ENCODE measurements at regions not wholly inside any gene's neighbourhood (a gene's known extent, or its start where the extent isn't known, plus 50 kb on each side); places are given as distances from the start of the nearest gene placed in this dataset.
"Not testable (repeated sequence)": the region's sequence is repeated elsewhere in the genome, so short reads cannot be mapped to it uniquely, and the experiment has no call there.

DNA sequence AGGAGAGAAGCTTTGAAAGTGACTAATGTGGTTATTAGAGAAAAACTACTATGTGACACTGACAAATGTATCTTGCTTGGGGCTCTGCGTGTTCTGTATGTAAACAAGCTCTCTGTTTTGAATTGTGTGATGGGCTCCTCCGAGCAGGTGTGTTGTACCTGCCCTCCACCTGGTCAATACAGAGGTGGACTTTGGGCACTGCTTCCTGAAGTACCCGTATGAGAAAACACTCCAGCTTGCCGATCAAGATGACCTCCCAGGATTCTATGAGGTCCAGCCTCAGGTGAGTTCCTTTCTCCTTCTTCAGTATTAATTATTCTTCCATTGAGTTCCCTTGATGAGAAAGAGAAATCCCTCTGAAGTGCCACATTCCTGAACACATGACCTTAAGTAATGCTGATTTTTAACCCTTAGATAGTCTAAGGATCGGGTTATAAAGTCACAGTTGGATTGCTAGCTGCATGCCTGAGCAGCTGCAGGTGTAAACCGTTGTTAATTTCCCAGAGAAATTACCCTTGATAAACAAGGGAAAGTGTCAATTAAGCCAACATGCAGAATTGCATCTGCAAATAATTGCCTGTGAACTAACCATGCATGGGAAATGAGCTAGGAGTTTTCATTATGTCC, 292.0 kb upstream of the NBPF12 start:
- not testable (repeated sequence) for H3K4me3 Mint-ChIP-seq; H3K4me1 Mint-ChIP-seq (ENCODE audit: unreplicated experiment); H3K36me3 Mint-ChIP-seq; DNase-seq (ENCODE audit: extremely low spot score, unreplicated experiment); H3K27ac Mint-ChIP-seq; H3K27me3 Mint-ChIP-seq; H3K9me3 Mint-ChIP-seq

DNA sequence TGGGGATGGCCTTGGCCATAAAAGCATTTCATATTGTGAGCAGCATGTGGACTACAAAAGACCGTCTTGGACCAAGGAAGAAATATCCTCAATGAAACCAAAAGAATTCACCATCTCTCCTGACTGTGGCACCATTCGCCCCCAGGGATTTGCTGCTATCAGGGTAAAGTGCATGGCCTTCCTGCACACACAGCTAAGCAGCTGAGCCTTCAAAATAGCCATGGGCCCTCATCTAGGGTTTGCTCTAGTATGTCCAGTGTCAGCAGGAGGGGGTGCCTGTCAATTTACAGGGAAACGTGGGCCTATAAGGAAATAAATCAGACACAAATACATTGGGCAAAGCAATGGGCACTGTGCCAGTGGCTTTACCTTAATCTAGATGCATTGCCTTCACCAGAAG, 296.6 kb upstream of the NBPF12 start:
- not testable (repeated sequence) for H3K4me1 Mint-ChIP-seq (ENCODE audit: unreplicated experiment); H3K9me3 Mint-ChIP-seq; H3K4me3 Mint-ChIP-seq; DNase-seq (ENCODE audit: extremely low spot score, unreplicated experiment); H3K27me3 Mint-ChIP-seq; H3K36me3 Mint-ChIP-seq; H3K27ac Mint-ChIP-seq

DNA sequence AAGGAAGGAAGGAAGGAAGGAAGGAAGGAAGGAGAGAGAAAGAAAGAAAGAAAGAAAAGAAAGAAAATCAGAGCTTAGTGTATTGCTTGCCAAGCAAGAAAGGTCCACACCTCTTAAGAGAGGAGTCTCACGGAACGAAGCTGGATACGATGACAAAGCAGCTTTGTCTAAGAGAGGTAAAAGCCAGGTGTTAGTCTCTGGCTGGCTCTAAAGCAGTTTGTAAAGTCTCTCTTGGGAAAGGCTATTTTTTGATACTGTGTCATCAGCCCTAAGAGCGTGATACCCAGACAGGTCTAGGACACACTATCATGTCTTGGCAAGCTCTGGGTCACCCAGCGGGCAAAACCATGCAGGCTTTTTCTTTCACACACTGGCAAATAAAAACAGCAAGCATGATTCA, 297.5 kb upstream of the NBPF12 start:
- H3K27ac Mint-ChIP-seq; DNase-seq (ENCODE audit: extremely low spot score, unreplicated experiment); H3K9me3 Mint-ChIP-seq; H3K4me3 Mint-ChIP-seq; H3K4me1 Mint-ChIP-seq (ENCODE audit: unreplicated experiment); H3K36me3 Mint-ChIP-seq; H3K27me3 Mint-ChIP-seq: not testable (repeated sequence)

DNA sequence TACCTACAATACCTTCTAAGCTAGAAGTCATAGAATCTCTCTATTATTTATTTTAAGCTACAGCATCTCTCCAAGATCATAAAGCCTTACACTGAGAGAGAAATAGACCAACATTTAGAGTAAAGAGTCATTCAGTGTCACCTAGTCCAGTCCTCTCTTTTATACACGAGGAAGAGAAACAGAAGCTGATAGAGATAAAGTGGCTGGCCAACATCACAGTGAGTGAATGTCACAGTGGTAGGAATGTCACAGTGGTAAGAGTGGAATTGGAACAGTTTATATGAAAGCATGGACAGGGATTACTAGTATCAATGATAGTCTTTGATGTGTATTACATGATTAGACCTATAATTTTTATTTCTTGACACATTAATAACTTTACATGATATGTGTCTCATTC, 307.8 kb upstream of the NBPF12 start:
- not testable (repeated sequence) for H3K9me3 Mint-ChIP-seq; DNase-seq (ENCODE audit: extremely low spot score, unreplicated experiment); H3K4me3 Mint-ChIP-seq; H3K4me1 Mint-ChIP-seq (ENCODE audit: unreplicated experiment); H3K27me3 Mint-ChIP-seq; H3K27ac Mint-ChIP-seq; H3K36me3 Mint-ChIP-seq

DNA sequence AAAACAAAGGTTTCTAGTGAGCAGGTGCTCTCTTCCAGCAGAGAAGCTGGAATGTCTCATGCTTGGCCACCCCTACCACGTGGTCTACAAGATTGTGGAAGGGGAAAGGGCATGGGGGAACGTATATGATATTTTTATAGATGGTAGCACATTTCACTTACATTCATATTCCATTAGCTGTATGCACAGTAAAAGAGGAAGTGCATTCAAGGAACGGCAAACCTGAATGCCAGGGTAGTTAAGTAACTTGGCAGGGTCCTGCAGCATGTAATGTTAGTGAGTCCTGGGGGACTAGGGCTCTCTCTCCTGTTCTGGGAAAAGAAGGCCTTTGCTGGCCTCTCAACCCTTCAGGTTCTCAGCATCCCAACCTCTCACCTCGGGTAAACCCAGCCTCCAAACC, 319.5 kb upstream of the NBPF12 start:
- not testable (repeated sequence) for H3K36me3 Mint-ChIP-seq; DNase-seq (ENCODE audit: extremely low spot score, unreplicated experiment); H3K27me3 Mint-ChIP-seq; H3K27ac Mint-ChIP-seq; H3K4me3 Mint-ChIP-seq; H3K9me3 Mint-ChIP-seq; H3K4me1 Mint-ChIP-seq (ENCODE audit: unreplicated experiment)

DNA sequence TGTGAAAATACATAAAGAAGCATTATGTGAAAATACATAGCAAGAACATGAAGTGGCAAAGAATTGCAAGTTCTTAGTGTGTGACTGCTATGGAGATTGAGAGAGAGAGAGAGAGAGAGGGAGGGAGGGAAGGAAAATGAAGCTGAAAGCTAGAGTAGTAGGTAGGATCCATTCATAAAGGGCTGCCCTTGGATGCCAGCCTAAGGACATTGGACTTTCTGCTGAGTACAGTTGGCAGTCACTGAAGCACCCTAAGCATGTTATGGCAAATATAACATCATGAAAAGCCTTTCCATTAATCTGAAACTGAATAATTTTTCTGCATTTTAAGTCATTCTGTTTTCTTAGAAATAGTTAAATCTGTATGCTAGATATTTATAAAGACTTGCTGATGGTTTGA, 333.4 kb upstream of the NBPF12 start:
- H3K4me1 Mint-ChIP-seq (ENCODE audit: unreplicated experiment); DNase-seq (ENCODE audit: extremely low spot score, unreplicated experiment); H3K9me3 Mint-ChIP-seq; H3K27ac Mint-ChIP-seq; H3K27me3 Mint-ChIP-seq; H3K36me3 Mint-ChIP-seq; H3K4me3 Mint-ChIP-seq: not testable (repeated sequence)

DNA sequence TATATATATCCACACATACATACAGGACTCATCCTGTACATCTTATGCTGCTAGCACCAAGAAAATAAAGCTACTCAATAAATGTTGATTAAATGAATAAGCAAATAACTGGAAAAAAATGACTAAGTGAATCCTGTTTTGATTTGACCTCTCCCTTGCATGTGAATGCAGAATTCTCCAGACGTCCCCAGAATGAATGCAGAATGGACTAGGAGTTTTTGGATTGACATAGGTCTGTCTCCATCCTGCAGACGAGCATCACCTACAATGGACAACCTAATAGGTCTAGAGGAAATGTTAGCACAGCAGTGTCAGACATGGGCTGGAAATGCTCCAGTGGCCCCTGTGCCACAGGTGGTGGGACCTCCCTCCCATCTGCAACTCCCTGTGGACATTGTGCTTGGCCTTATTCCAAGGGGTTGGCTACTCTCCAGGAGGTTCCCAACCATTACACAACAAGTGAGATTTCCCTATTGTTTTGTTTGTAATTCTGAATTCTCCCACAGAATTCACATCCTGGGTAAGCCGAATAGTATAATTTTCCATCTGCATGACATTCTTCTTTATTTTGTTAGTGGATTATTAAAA, 337.3 kb upstream of the NBPF12 start:
- H3K4me3 Mint-ChIP-seq; H3K9me3 Mint-ChIP-seq; H3K27ac Mint-ChIP-seq; DNase-seq (ENCODE audit: extremely low spot score, unreplicated experiment); H3K27me3 Mint-ChIP-seq; H3K36me3 Mint-ChIP-seq; H3K4me1 Mint-ChIP-seq (ENCODE audit: unreplicated experiment): not testable (repeated sequence)

DNA sequence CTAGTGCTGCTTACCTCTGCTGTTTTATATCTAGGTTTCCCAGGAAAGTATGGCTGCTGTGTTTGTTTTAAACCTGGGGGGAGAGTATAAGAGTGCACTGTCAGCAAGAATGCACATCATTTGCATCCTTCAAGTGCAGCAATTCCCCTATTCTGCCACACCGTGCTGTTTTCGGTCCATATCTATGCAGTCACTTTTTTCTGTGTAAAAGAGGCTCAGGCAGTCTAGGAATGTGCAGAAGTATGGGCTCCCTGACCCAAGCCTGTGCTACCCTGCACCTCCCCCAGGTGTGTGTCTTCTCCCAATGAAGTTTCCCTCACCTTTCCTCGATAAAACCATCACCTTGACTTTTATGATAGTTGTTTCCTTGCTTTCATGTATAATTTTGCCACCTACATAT, 338.2 kb upstream of the NBPF12 start:
- not testable (repeated sequence) for H3K4me3 Mint-ChIP-seq; DNase-seq (ENCODE audit: extremely low spot score, unreplicated experiment); H3K27me3 Mint-ChIP-seq; H3K36me3 Mint-ChIP-seq; H3K9me3 Mint-ChIP-seq; H3K27ac Mint-ChIP-seq; H3K4me1 Mint-ChIP-seq (ENCODE audit: unreplicated experiment)

DNA sequence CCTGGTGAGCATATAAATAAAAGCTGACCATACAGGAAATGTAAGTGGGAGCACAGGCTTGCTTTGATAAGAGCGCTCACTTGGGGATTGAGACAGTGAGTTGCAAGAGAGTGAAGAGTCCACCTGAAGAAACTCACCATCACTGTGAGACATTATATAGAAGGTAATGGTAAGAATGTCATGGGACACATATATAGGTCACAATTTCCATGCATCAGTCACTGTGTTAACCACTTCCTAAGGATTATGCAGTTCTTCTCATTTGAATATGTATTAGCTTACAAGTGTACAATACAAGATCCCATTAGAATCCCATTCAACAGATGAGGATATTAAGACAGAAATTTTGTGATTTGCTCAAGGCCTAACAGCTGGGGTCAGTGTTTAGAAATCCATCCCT, 352.4 kb upstream of the NOTCH2NLA start:
- not testable (repeated sequence) for H3K27ac Mint-ChIP-seq; H3K36me3 Mint-ChIP-seq; H3K27me3 Mint-ChIP-seq; H3K9me3 Mint-ChIP-seq; H3K4me1 Mint-ChIP-seq (ENCODE audit: unreplicated experiment); H3K4me3 Mint-ChIP-seq; DNase-seq (ENCODE audit: extremely low spot score, unreplicated experiment)

DNA sequence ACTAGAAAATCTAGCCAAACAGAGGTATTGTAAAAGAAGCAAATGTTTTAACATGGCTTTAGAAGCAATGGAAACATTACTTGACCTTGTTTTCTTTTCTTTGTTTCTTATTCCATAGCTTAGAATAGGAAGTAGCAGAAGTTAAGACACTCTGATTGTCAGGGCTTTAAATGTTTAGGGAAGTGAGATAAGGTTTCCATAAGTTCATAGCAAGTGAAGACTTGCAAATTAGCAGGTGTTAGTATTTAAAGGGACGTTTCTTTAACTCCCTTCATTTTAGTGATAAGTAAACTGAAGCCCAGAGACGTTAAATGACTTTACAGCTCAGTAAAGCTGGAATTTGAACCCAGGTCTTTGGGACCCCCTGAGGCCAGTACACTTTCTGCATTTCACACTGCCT, 338.7 kb upstream of the NOTCH2NLA start:
- H3K9me3 Mint-ChIP-seq; H3K4me1 Mint-ChIP-seq (ENCODE audit: unreplicated experiment); H3K27me3 Mint-ChIP-seq; DNase-seq (ENCODE audit: extremely low spot score, unreplicated experiment); H3K36me3 Mint-ChIP-seq; H3K27ac Mint-ChIP-seq; H3K4me3 Mint-ChIP-seq: not testable (repeated sequence)

DNA sequence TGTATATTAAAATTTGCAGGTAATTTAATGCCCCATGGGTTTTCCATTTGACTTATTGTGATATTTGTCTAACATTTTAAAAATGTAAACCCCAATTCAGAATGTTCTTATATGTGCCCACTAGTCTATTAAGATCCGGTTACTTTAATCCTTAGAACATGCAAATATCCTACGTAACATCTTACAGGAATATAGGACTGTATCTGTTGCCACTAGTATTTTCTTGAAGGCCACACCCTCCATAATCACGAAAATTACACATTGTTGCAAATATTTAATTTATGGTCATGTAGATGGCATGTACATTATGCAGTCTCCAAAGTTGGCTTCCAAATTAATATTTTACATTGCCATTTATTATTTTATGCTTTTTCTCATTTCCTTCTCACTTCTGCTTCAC, 329.2 kb upstream of the NOTCH2NLA start:
- H3K36me3 Mint-ChIP-seq; H3K27ac Mint-ChIP-seq; H3K4me1 Mint-ChIP-seq (ENCODE audit: unreplicated experiment); H3K9me3 Mint-ChIP-seq; H3K27me3 Mint-ChIP-seq; H3K4me3 Mint-ChIP-seq; DNase-seq (ENCODE audit: extremely low spot score, unreplicated experiment): not testable (repeated sequence)

DNA sequence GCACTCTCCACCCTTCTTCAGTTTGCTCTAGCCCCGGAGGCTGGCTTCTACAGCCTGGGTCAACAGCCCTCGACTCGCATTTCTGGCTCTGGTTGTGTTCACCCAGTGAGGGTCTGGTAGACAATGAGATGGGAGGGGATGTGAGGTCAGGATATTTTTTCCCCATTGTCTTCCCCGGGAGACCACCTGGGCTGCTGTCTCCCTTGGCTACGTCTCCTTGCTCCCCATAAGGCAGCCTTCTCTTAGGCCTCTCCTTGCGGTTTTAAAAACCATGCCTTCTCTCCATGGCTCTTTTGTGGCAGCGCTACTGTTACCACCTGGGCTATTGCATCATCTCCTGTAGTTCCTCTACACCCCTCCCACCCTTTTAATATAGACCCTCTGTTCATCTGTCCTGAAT, 327.6 kb upstream of the NOTCH2NLA start:
- H3K4me3 Mint-ChIP-seq; H3K9me3 Mint-ChIP-seq; DNase-seq (ENCODE audit: extremely low spot score, unreplicated experiment); H3K4me1 Mint-ChIP-seq (ENCODE audit: unreplicated experiment); H3K27ac Mint-ChIP-seq; H3K27me3 Mint-ChIP-seq; H3K36me3 Mint-ChIP-seq: not testable (repeated sequence)

DNA sequence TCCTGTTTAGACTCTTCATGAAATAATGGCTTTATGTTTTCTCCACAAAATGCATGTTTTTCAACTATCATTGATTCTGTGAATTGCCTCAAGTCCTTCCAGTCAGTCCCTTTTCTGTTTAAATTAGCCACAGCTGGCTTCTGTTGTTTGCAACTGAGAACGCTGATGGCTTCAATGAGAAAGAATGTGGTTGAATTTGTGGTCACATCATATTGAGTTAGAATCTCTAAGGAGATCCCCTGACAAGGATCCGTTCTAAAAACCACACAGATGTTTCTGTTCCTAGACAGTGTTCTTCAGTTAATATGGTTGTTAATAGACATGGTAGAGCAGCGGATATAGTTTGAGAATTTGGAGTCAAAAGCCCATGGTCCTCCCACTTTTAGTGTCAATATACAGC, 323.6 kb upstream of the NOTCH2NLA start:
- H3K9me3 Mint-ChIP-seq; H3K36me3 Mint-ChIP-seq; H3K4me3 Mint-ChIP-seq; H3K4me1 Mint-ChIP-seq (ENCODE audit: unreplicated experiment); H3K27ac Mint-ChIP-seq; H3K27me3 Mint-ChIP-seq; DNase-seq (ENCODE audit: extremely low spot score, unreplicated experiment): not testable (repeated sequence)

DNA sequence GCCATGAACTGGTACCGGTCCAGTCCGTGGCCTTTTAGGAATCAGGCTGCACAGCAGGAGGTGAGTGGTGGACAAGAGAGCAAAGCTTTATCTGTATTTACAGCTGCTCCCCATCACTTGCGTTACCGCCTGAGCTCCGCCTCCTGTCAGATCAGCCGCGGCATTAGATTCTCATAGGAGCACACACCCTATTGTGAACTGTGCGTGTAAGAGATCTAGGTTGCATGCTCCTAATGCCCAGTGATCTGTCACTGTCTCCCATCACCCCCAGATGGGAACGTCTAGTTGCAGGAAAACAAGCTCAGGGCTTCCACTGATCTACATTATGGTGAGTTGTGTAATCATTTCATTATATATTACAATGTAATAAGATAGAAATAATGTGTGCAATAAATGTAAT, 319.9 kb upstream of the NOTCH2NLA start:
- not testable (repeated sequence) for H3K27me3 Mint-ChIP-seq; H3K27ac Mint-ChIP-seq; H3K9me3 Mint-ChIP-seq; DNase-seq (ENCODE audit: extremely low spot score, unreplicated experiment); H3K4me3 Mint-ChIP-seq; H3K4me1 Mint-ChIP-seq (ENCODE audit: unreplicated experiment); H3K36me3 Mint-ChIP-seq

DNA sequence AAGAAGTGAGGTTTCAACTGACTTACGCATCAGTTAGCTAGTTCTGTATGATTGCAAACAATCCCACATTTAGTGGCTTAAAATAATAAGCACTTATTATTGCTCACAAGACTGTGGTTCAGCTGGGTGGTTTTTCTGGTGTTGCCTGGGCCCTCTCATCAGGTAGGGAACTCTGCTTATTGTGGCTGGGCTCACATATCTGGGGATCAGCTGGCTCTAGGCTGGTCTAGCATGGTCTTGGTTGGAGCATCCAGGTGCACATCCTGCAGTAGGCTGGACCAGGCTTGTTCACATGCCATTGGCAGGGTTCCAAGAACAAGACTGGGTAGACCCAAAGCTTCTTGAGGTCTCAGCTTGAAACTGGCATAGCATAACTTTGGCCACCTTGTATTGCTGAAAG, 317.4 kb upstream of the NOTCH2NLA start:
- DNase-seq (ENCODE audit: extremely low spot score, unreplicated experiment); H3K27ac Mint-ChIP-seq; H3K9me3 Mint-ChIP-seq; H3K27me3 Mint-ChIP-seq; H3K4me1 Mint-ChIP-seq (ENCODE audit: unreplicated experiment); H3K36me3 Mint-ChIP-seq; H3K4me3 Mint-ChIP-seq: not testable (repeated sequence)
